Lower leg skin (tissue), 3 donors: ENCODE measurements at regions not wholly inside any gene's neighbourhood (a gene's known extent, or its start where the extent isn't known, plus 50 kb on each side); places are given as distances from the start of the nearest gene placed in this dataset.

ENCODE experiments used
- CTCF ChIP-seq, 3 donors: fragments of 450-650 bp; IDR thresholded peaks; one replicate each; pipeline ENCODE4 v1.5.1; 2016; ENCODE audit warnings: antibody characterized with exemption in 3 of 3, mild to moderate bottlenecking in 3 of 3, moderate library complexity in 2 of 3
- POLR2A ChIP-seq, 2 donors: fragments of 450-650 bp; IDR thresholded peaks; one replicate each; pipeline ENCODE4 v1.6.1; 2016 to 2017; ENCODE audit warnings: antibody characterized with exemption in 2 of 2, mild to moderate bottlenecking in 1 of 2, moderate library complexity in 1 of 2

- TF ChIP-seq POLR2A (IDR thresholded peaks at IDR 0.05) (no peak), CTCF (IDR thresholded peaks at IDR 0.05) (no peak)
Observed at GRCh38 chr15:31453558-31454318, 127.1 kb downstream of the KLF13 start.
